ENCODE measurements at regions not wholly inside any gene's neighbourhood (a gene's known extent, or its start where the extent isn't known, plus 50 kb on each side); places are given as distances from the start of the nearest gene placed in this dataset.
"Not testable (repeated sequence)": the region's sequence is repeated elsewhere in the genome, so short reads cannot be mapped to it uniquely, and the experiment has no call there.

GRCh38 chrY:17643052-17643451 lies 237.0 kb downstream of the CDY2B start:
- H3K9me3 Mint-ChIP-seq; ATAC-seq (replicated peaks); H3K27ac Mint-ChIP-seq; H3K27me3 Mint-ChIP-seq; H3K36me3 Mint-ChIP-seq (ENCODE audit: low read depth); H3K4me1 Mint-ChIP-seq; H3K4me3 Mint-ChIP-seq: not testable (repeated sequence)

- peak; percentile 54 for ATAC-seq (replicated peaks)
- not testable (repeated sequence) for H3K27me3 Mint-ChIP-seq; H3K36me3 Mint-ChIP-seq (ENCODE audit: low read depth); H3K4me1 Mint-ChIP-seq; H3K4me3 Mint-ChIP-seq; H3K27ac Mint-ChIP-seq; H3K9me3 Mint-ChIP-seq
Observed at GRCh38 chrY:17634484-17634883, 245.5 kb downstream of the CDY2B start.

GRCh38 chrY:17611256-17611655 lies 268.8 kb downstream of the CDY2B start:
- not testable (repeated sequence) for H3K27me3 Mint-ChIP-seq; ATAC-seq (replicated peaks); H3K9me3 Mint-ChIP-seq; H3K4me3 Mint-ChIP-seq; H3K27ac Mint-ChIP-seq; H3K4me1 Mint-ChIP-seq; H3K36me3 Mint-ChIP-seq (ENCODE audit: low read depth)

- not testable (repeated sequence) for H3K4me1 Mint-ChIP-seq; H3K27ac Mint-ChIP-seq; H3K27me3 Mint-ChIP-seq; H3K36me3 Mint-ChIP-seq (ENCODE audit: low read depth); H3K9me3 Mint-ChIP-seq; H3K4me3 Mint-ChIP-seq; ATAC-seq (replicated peaks)
Observed at GRCh38 chrY:17610649-17611048, 269.4 kb downstream of the CDY2B start.

- not testable (repeated sequence) for H3K27me3 Mint-ChIP-seq; H3K4me3 Mint-ChIP-seq; H3K9me3 Mint-ChIP-seq; H3K36me3 Mint-ChIP-seq (ENCODE audit: low read depth); H3K4me1 Mint-ChIP-seq; H3K27ac Mint-ChIP-seq
- peak; percentile 43 for ATAC-seq (replicated peaks)
Observed at GRCh38 chrY:17607150-17607549, 272.9 kb downstream of the CDY2B start.

- H3K27me3 Mint-ChIP-seq; H3K4me1 Mint-ChIP-seq; H3K27ac Mint-ChIP-seq; H3K36me3 Mint-ChIP-seq (ENCODE audit: low read depth); H3K9me3 Mint-ChIP-seq; H3K4me3 Mint-ChIP-seq: not testable (repeated sequence)
- peak; percentile 71 for ATAC-seq (replicated peaks)
Observed at GRCh38 chrY:17599263-17599662, 280.8 kb downstream of the CDY2B start.

GRCh38 chrY:17593748-17594147 lies 286.3 kb downstream of the CDY2B start:
- H3K4me3 Mint-ChIP-seq; H3K27ac Mint-ChIP-seq; H3K9me3 Mint-ChIP-seq; H3K36me3 Mint-ChIP-seq (ENCODE audit: low read depth); H3K4me1 Mint-ChIP-seq; H3K27me3 Mint-ChIP-seq: not testable (repeated sequence)
- ATAC-seq (replicated peaks) = peak; percentile 68

- not testable (repeated sequence) for H3K9me3 Mint-ChIP-seq; H3K27ac Mint-ChIP-seq; H3K4me3 Mint-ChIP-seq; H3K27me3 Mint-ChIP-seq; H3K36me3 Mint-ChIP-seq (ENCODE audit: low read depth); ATAC-seq (replicated peaks); H3K4me1 Mint-ChIP-seq
Observed at GRCh38 chrY:17579956-17580519, 300.0 kb downstream of the CDY2B start.

GRCh38 chrY:17579131-17579955 lies 300.7 kb downstream of the CDY2B start:
- H3K27me3 Mint-ChIP-seq; H3K9me3 Mint-ChIP-seq; H3K4me3 Mint-ChIP-seq; H3K27ac Mint-ChIP-seq; H3K4me1 Mint-ChIP-seq; H3K36me3 Mint-ChIP-seq (ENCODE audit: low read depth): not testable (repeated sequence)
- ATAC-seq (replicated peaks) = peak; percentile 57

- ATAC-seq (replicated peaks); H3K4me1 Mint-ChIP-seq; H3K27me3 Mint-ChIP-seq: not testable (repeated sequence)
Observed at GRCh38 chrY:17563114-17563513, 316.9 kb downstream of the CDY2B start.

More at GRCh38 chrY:17563114-17563513, 316.9 kb downstream of the CDY2B start:
- not testable (repeated sequence) for H3K4me3 Mint-ChIP-seq; H3K27ac Mint-ChIP-seq; H3K36me3 Mint-ChIP-seq (ENCODE audit: low read depth); H3K9me3 Mint-ChIP-seq

Measured in activated T-helper 17 cell treated with anti-CD3 and anti-CD28 coated beads, Interleukin-2, amount 50 U/mL, for 72 hours (primary cell).